Endothelial cell of umbilical vein (primary cell): ENCODE measurements at regions not wholly inside any gene's neighbourhood (a gene's known extent, or its start where the extent isn't known, plus 50 kb on each side); places are given as distances from the start of the nearest gene placed in this dataset.

ENCODE experiments used
- BruUV-seq: library from RNA; stranded (reverse); fragments of 400-500 nt; replicated peaks from 2 replicates; lab custom pipeline; 2021; lab: Mats Ljungman, UMichigan
- CTCF ChIA-PET: fragments of 300-600, 350-600 bp; sonication (Branson Sonifier 250); formaldehyde crosslinking; loops from one replicate; lab custom pipeline; 2021; ENCODE audit warnings: antibody characterized with exemption, inconsistent platforms; lab: Charles Lee
- POLR2A ChIA-PET: fragments of 300-600, 350-600 bp; sonication (Branson Sonifier 250); formaldehyde crosslinking; loops from one replicate; lab custom pipeline; 2021; ENCODE audit warnings: antibody characterized with exemption, inconsistent platforms; lab: Charles Lee
- DNase-seq: peaks from one replicate; pipeline ENCODE4 v3.0.0-alpha.2; 2011; ENCODE audit warnings: low read depth, low spot score
- FAIRE-seq: peaks from 2 replicates; lab custom pipeline; 2011; peaks lifted over from hg19 to GRCh38; lab: Jason Lieb, UNC
- H2AFZ ChIP-seq: 2 replicates; pipeline ENCODE4 v1.6.0; 2012; ENCODE audit warnings: low read depth, low read length, control low read depth, inconsistent platforms
- H3K27ac ChIP-seq: 2 replicates; pipeline ENCODE4 v1.5.1; 2011; ENCODE audit warnings: low read depth, mild to moderate bottlenecking, control low read depth, low read length, moderate library complexity; ENCODE audit not compliant: insufficient read depth
- H3K27me3 ChIP-seq, 2 experiments: 2 replicates each; pipeline versions ENCODE4 v1.6.0 to v1.6.1; 2011; ENCODE audit warnings: low read length in 2 of 2, mixed read lengths in 1 of 2; ENCODE audit not compliant: control insufficient read depth in 2 of 2, insufficient read depth in 2 of 2
- H3K36me3 ChIP-seq, 2 experiments: 2 replicates in 1 of 2; 3 replicates in 1 of 2; pipeline ENCODE4 v1.5.1; 2011; ENCODE audit warnings: low read length in 2 of 2, mild to moderate bottlenecking in 1 of 2, moderate library complexity in 1 of 2; ENCODE audit not compliant: control insufficient read depth in 2 of 2, insufficient read depth in 2 of 2; ENCODE audit errors: extremely low read depth in 1 of 2
- H3K4me1 ChIP-seq: 3 replicates; pipeline ENCODE4 v1.5.1; 2011; ENCODE audit warnings: mild to moderate bottlenecking, low read length; ENCODE audit not compliant: control insufficient read depth, insufficient read depth; ENCODE audit errors: extremely low read depth
- H3K4me2 ChIP-seq: 2 replicates; pipeline ENCODE4 v1.6.1; 2011; ENCODE audit warnings: low read length, control low read depth, mixed read lengths; ENCODE audit not compliant: insufficient read depth
- H3K4me3 ChIP-seq, 3 experiments: fragments of 200-600 bp in 1 of 3; sonication (generic), shearing (Covaris generic) in 1 of 3; replicated peaks in 1 of 3; 2 replicates each; pipeline ENCODE4 v1.5.1; 2011 to 2016; ENCODE audit warnings: control low read depth in 3 of 3, low read length in 3 of 3, mild to moderate bottlenecking in 2 of 3, inconsistent platforms in 1 of 3, low read depth in 1 of 3, moderate library complexity in 1 of 3; ENCODE audit not compliant: insufficient read depth in 1 of 3
- H3K79me2 ChIP-seq: 2 replicates; pipeline ENCODE4 v1.6.0; 2012; ENCODE audit warnings: low read length, inconsistent platforms; ENCODE audit not compliant: control insufficient read depth, insufficient read depth
- H3K9ac ChIP-seq: replicated peaks from 2 replicates; pipeline ENCODE3; 2011; ENCODE audit warnings: low read length, control low read depth; ENCODE audit not compliant: insufficient read depth; ENCODE audit errors: extremely low read depth
- H3K9me1 ChIP-seq: replicated peaks from 3 replicates; pipeline ENCODE4 v1.6.0; 2011; ENCODE audit warnings: mild to moderate bottlenecking, low read length; ENCODE audit not compliant: control insufficient read depth, insufficient read depth; ENCODE audit errors: extremely low read depth
- H3K9me3 ChIP-seq: replicated peaks from 2 replicates; pipeline ENCODE4 v1.5.1; 2012; ENCODE audit warnings: low read length, inconsistent platforms; ENCODE audit not compliant: control insufficient read depth, insufficient read depth
- H4K20me1 ChIP-seq: replicated peaks from 2 replicates; pipeline ENCODE3; 2011; ENCODE audit warnings: mild to moderate bottlenecking, low read length; ENCODE audit not compliant: control insufficient read depth, insufficient read depth; ENCODE audit errors: extremely low read depth
- CTCF ChIP-seq, 2 donors: IDR thresholded peaks; 1 replicate in 1 of 2; 2 replicates in 1 of 2; pipeline ENCODE4 v1.5.1; 2011; ENCODE audit warnings: low read length in 2 of 2, mild to moderate bottlenecking in 2 of 2, moderate library complexity in 2 of 2, control low read depth in 1 of 2, inconsistent platforms in 1 of 2, low read depth in 1 of 2; ENCODE audit not compliant: insufficient read depth in 1 of 2; ENCODE audit errors: extremely low read depth in 1 of 2
- EZH2 ChIP-seq: IDR thresholded peaks from 2 replicates; pipeline ENCODE4 v1.6.1; 2012; ENCODE audit warnings: borderline replicate concordance, low read depth, mild to moderate bottlenecking, moderate library complexity, low read length, inconsistent platforms; ENCODE audit not compliant: severe bottlenecking
- FOS ChIP-seq: IDR thresholded peaks from 2 replicates; pipeline ENCODE4 v1.6.1; 2011; ENCODE audit warnings: mild to moderate bottlenecking, low read length, moderate library complexity, borderline replicate concordance; ENCODE audit not compliant: insufficient read depth
- GATA2 ChIP-seq: IDR thresholded peaks from 2 replicates; pipeline ENCODE4 v1.7.0; 2011; ENCODE audit warnings: low read depth, mild to moderate bottlenecking, moderate library complexity, mixed read lengths, low read length; ENCODE audit not compliant: insufficient read length, insufficient read depth
- JUN ChIP-seq: IDR thresholded peaks from 2 replicates; pipeline ENCODE4 v1.6.1; 2011; ENCODE audit warnings: borderline replicate concordance, low read depth; ENCODE audit not compliant: insufficient read length, insufficient read depth
- MAX ChIP-seq: IDR thresholded peaks from 2 replicates; pipeline ENCODE4 v1.6.1; 2011; ENCODE audit not compliant: insufficient read depth, insufficient read length
- MYC ChIP-seq: IDR thresholded peaks from one replicate; pipeline ENCODE4 v1.6.1; 2011; ENCODE audit warnings: mild to moderate bottlenecking, low read depth, low read length
- POLR2A ChIP-seq: IDR thresholded peaks from 2 replicates; pipeline ENCODE4 v1.6.1; 2012; ENCODE audit warnings: low read depth, mild to moderate bottlenecking, control low read depth, low read length
- POLR2AphosphoS5 ChIP-seq: IDR thresholded peaks from 2 replicates; pipeline ENCODE4 v1.6.1; 2012; ENCODE audit warnings: low read depth, mild to moderate bottlenecking, control low read depth, low read length, moderate library complexity; ENCODE audit not compliant: insufficient read depth
- dilution Hi-C: fragments of 300-500 bp; cut with MboI; formaldehyde crosslinking; loops from one replicate; pipeline ENCODE4 v1.15.0; 2019; ENCODE audit warnings: low sequenced_read_pairs; ENCODE audit not compliant: extremely low pct_ligation_motif_present
- intact Hi-C: fragments of 100-400 bp; cut with micrococcal nuclease; formaldehyde crosslinking; loops from one replicate; pipeline ENCODE4 v1.10.0; 2022

GRCh38 chr17:5812590-5812989 lies 228.3 kb upstream of the NLRP1 start:
- H3K4me3 ChIP-seq: no peak overlapping the region
- intact Hi-C loops: no loop called here
- DNase-seq (no peak), FAIRE-seq (no peak)
- no peaks in the 10 kb centered on the region for H3K4me1 ChIP-seq
- ChIA-PET CTCF (no interaction called here), POLR2A (no interaction called here)
- TF ChIP-seq MAX (no peak), FOS (no peak), GATA2 (no peak), JUN (no peak), POLR2A (no peak), MYC (no peak), CTCF (IDR thresholded peaks at IDR 0.05; ENCODE audit: extremely low read depth in 1 of 2, insufficient read depth in 1 of 2, low read depth in 1 of 2, low read length in 2 of 2) (no peak), POLR2AphosphoS5 (no peak), EZH2 (no peak)
- BruUV-seq: no TSS peak
- no peak overlapping the region for H3K4me2 ChIP-seq
- no peak overlapping the region for H3K9ac ChIP-seq
- no peak overlapping the region for H2AFZ ChIP-seq
- H3K79me2 ChIP-seq: no peaks in the 10 kb centered on the region
- H3K27ac ChIP-seq: no peak overlapping the region
- no peaks in the 10 kb centered on the region for H3K9me3 ChIP-seq
- no peaks in the 10 kb centered on the region for H3K36me3 ChIP-seq
- dilution Hi-C loops: no loop called here
- H3K27me3 ChIP-seq: no peaks in the 10 kb centered on the region
- H3K9me1 ChIP-seq: no peaks in the 10 kb centered on the region
- H4K20me1 ChIP-seq: no peaks in the 10 kb centered on the region
